Epidermal melanocyte (primary cell): ENCODE measurements at regions not wholly inside any gene's neighbourhood (a gene's known extent, or its start where the extent isn't known, plus 50 kb on each side); places are given as distances from the start of the nearest gene placed in this dataset.

Experiments
- DNase-seq: peaks from one replicate; pipeline ENCODE4 v3.0.0; 2011; ENCODE audit warnings: low spot score; ENCODE audit not compliant: insufficient read length

DNA sequence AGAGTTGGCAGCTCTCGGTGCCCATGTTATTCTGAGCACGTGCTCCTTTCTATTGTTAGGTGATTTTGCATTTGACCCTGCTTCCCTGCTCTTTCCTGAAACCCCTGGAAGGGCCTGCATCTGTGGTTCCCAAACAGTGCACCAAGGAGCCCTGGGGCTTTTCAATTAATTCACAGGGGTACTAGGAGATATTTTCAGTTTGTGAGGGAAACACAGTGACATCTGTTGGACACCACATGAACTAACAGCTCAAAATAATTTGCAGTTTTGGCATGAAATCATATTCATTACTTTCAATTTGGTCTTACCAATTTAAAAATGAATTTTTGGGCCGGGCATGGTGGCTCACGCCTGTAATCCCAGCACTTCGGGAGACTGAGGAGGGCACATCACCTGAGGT is 156.6 kb downstream of the GATB start:
- DNase-seq, result peak; percentile 35

DNA sequence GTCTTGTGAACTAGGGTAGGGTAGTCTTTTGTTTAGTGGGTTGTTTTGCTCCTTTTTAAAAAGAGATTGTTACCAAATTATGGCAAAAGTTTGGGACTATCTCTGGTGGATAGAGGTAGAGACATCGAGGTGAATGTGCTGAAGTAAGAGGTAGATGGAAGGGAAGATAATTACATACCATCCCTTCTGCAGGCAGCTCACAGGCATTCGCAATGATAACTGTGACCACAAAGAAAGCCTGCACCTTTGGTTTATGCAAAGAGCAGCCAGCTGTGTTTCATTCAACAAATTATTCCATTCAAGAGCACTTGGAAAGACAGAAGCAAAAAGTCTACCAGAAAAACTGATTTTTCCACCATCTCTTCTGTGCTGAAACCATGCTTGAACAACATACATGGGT is 155.6 kb downstream of the GATB start:
- DNase-seq, result no peak

DNA sequence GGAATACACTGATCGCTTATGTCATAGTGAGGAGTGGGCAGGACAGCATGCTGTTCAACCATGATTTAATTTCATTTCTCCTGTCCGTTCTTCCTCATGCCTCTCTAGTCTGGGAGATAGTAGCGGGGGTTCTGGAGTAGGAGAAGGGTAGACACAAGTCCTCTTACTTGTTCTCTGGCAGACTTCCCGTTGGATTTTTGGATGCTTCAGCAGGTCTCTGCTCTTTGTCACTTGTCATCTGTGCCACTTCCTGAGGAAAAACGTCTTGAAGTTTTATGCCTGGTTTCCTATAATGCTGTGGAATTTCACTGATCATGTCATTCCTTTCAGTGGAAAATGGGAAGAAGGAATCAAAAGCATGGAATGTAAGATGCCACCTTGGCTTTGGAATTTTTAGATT is 154.7 kb downstream of the GATB start:
- DNase-seq, result no peak

DNA sequence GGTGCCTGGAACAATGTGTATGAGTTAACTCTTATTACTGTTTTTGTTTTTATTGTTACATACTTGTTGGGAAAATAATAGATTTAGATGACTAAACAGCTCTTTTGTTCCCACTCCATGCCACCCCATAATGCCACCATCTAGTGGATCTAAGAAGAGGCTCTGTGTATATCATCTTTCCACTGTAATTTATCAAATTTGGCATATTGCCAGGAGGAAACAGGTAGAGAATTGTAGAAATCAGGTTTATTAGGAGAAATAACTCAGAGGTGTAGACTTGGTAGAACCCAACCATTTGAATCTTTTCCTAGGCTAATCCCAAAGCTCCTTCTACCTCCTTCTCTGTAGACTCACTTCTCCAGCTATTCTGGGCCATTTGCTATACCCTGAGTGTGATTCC is 150.6 kb downstream of the GATB start:
- DNase-seq, result no peak

DNA sequence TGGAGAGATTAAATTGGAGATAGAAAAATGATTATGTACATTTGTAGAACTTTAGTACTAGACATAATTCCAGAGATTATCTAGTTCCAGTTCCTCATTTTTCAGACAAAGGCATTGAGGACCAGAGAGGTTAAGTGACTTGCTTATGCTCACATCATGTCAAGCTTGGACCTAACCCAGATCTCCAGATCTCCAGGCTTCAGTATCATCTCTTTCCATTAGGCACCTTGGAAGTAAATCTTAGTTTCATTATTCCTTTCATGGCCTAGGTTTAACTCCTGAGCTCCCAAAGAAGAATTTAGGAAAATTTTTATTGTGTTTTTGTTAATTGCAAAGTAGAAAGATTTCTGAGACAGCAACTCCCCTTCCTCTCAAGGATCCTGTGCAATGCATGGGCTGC is 148.8 kb downstream of the GATB start:
- DNase-seq, result no peak

DNA sequence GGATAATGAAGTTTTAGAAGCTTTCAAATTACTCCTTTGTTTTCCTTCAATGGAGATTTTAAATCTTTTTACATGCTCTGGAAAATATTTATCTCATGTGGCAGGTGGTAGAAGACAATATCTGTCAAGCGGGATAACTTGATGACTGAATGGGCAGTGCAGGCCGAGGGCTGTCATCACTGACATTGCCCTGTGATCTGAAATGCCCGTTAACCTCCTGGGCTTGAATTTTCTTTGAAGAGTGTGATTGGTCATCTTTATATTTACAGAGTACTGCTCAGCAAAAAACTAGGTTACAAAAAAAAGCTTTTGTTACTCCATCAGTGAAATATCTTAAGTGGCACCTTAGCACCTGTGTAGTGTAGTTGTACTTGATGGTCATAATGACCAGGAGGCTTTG is 147.5 kb downstream of the GATB start:
- DNase-seq, result no peak

DNA sequence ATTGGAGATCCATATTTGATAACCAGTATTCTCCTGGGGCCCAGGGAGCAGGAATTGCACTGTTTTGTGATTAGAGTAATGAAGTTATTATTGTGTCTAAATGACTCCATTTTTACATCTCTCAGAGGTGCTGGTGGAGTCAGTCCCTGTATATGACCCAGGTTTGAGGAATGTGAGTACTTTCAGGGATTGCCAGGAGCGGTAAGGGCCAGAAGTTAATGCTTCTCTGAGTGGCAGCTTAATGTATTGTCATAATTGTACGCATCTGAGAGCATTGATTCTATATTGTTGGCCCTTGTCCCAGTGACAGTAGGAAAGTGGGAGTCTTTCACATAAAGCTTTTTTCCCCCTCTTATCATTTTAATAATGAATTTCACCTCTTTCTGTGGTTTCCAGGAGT is 146.2 kb downstream of the GATB start:
- DNase-seq, result no peak

DNA sequence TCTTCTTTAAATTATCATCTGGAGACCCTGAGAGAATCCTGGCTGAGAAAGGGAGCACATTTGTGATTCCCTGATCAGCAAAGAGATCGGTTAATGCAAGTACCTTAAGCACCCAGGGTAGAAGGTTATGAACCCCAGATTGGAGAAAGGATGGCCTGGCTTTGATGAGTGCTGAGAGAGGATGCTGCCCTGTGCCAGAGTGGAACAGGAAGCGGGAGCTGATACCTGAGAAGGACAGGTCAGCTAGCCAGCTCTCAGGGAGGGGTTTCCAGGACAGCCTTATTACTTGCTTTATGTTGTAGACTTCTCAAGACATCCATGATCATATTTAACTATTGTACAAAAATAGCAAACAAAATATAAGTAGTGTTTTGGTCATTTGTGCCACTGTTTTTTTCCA is 141.9 kb downstream of the GATB start:
- DNase-seq, result no peak

DNA sequence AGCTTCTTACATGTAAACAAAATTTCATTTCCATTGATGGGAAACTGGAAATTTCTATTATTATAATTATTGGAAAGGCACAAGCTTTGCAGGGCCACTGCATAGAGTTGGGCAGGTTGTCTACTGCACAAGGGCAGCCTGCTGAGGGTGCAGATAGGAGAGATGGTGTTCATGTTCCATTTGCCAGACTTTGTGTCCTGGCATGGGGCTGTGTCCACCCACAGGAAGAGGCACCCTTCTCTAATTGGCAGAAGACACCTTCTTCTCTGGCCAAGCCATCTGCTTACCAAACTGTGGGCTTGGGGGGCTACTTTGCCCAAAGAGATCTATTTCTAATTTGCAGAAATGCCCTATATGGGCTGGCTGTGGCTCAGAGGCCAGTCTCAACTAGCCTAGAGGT is 140.7 kb downstream of the GATB start:
- DNase-seq, result no peak
